Endothelial cell of umbilical vein (primary cell): ENCODE measurements at regions not wholly inside any gene's neighbourhood (a gene's known extent, or its start where the extent isn't known, plus 50 kb on each side); places are given as distances from the start of the nearest gene placed in this dataset.

ENCODE experiments used
- BruUV-seq: library from RNA; stranded (reverse); fragments of 400-500 nt; replicated peaks from 2 replicates; lab custom pipeline; 2021; lab: Mats Ljungman, UMichigan
- CTCF ChIA-PET: fragments of 300-600, 350-600 bp; sonication (Branson Sonifier 250); formaldehyde crosslinking; loops from one replicate; lab custom pipeline; 2021; ENCODE audit warnings: antibody characterized with exemption, inconsistent platforms; lab: Charles Lee
- POLR2A ChIA-PET: fragments of 300-600, 350-600 bp; sonication (Branson Sonifier 250); formaldehyde crosslinking; loops from one replicate; lab custom pipeline; 2021; ENCODE audit warnings: antibody characterized with exemption, inconsistent platforms; lab: Charles Lee
- DNase-seq: peaks from one replicate; pipeline ENCODE4 v3.0.0-alpha.2; 2011; ENCODE audit warnings: low read depth, low spot score
- FAIRE-seq: peaks from 2 replicates; lab custom pipeline; 2011; peaks lifted over from hg19 to GRCh38; lab: Jason Lieb, UNC
- H2AFZ ChIP-seq: 2 replicates; pipeline ENCODE4 v1.6.0; 2012; ENCODE audit warnings: low read depth, low read length, control low read depth, inconsistent platforms
- H3K27ac ChIP-seq: 2 replicates; pipeline ENCODE4 v1.5.1; 2011; ENCODE audit warnings: low read depth, mild to moderate bottlenecking, control low read depth, low read length, moderate library complexity; ENCODE audit not compliant: insufficient read depth
- H3K27me3 ChIP-seq, 2 experiments: 2 replicates each; pipeline versions ENCODE4 v1.6.0 to v1.6.1; 2011; ENCODE audit warnings: low read length in 2 of 2, mixed read lengths in 1 of 2; ENCODE audit not compliant: control insufficient read depth in 2 of 2, insufficient read depth in 2 of 2
- H3K36me3 ChIP-seq, 2 experiments: 2 replicates in 1 of 2; 3 replicates in 1 of 2; pipeline ENCODE4 v1.5.1; 2011; ENCODE audit warnings: low read length in 2 of 2, mild to moderate bottlenecking in 1 of 2, moderate library complexity in 1 of 2; ENCODE audit not compliant: control insufficient read depth in 2 of 2, insufficient read depth in 2 of 2; ENCODE audit errors: extremely low read depth in 1 of 2
- H3K4me1 ChIP-seq: 3 replicates; pipeline ENCODE4 v1.5.1; 2011; ENCODE audit warnings: mild to moderate bottlenecking, low read length; ENCODE audit not compliant: control insufficient read depth, insufficient read depth; ENCODE audit errors: extremely low read depth
- H3K4me2 ChIP-seq: 2 replicates; pipeline ENCODE4 v1.6.1; 2011; ENCODE audit warnings: low read length, control low read depth, mixed read lengths; ENCODE audit not compliant: insufficient read depth
- H3K4me3 ChIP-seq, 3 experiments: fragments of 200-600 bp in 1 of 3; sonication (generic), shearing (Covaris generic) in 1 of 3; replicated peaks in 1 of 3; 2 replicates each; pipeline ENCODE4 v1.5.1; 2011 to 2016; ENCODE audit warnings: control low read depth in 3 of 3, low read length in 3 of 3, mild to moderate bottlenecking in 2 of 3, inconsistent platforms in 1 of 3, low read depth in 1 of 3, moderate library complexity in 1 of 3; ENCODE audit not compliant: insufficient read depth in 1 of 3
- H3K79me2 ChIP-seq: 2 replicates; pipeline ENCODE4 v1.6.0; 2012; ENCODE audit warnings: low read length, inconsistent platforms; ENCODE audit not compliant: control insufficient read depth, insufficient read depth
- H3K9ac ChIP-seq: replicated peaks from 2 replicates; pipeline ENCODE3; 2011; ENCODE audit warnings: low read length, control low read depth; ENCODE audit not compliant: insufficient read depth; ENCODE audit errors: extremely low read depth
- H3K9me1 ChIP-seq: replicated peaks from 3 replicates; pipeline ENCODE4 v1.6.0; 2011; ENCODE audit warnings: mild to moderate bottlenecking, low read length; ENCODE audit not compliant: control insufficient read depth, insufficient read depth; ENCODE audit errors: extremely low read depth
- H3K9me3 ChIP-seq: replicated peaks from 2 replicates; pipeline ENCODE4 v1.5.1; 2012; ENCODE audit warnings: low read length, inconsistent platforms; ENCODE audit not compliant: control insufficient read depth, insufficient read depth
- H4K20me1 ChIP-seq: replicated peaks from 2 replicates; pipeline ENCODE3; 2011; ENCODE audit warnings: mild to moderate bottlenecking, low read length; ENCODE audit not compliant: control insufficient read depth, insufficient read depth; ENCODE audit errors: extremely low read depth
- CTCF ChIP-seq, 2 donors: IDR thresholded peaks; 1 replicate in 1 of 2; 2 replicates in 1 of 2; pipeline ENCODE4 v1.5.1; 2011; ENCODE audit warnings: low read length in 2 of 2, mild to moderate bottlenecking in 2 of 2, moderate library complexity in 2 of 2, control low read depth in 1 of 2, inconsistent platforms in 1 of 2, low read depth in 1 of 2; ENCODE audit not compliant: insufficient read depth in 1 of 2; ENCODE audit errors: extremely low read depth in 1 of 2
- EZH2 ChIP-seq: IDR thresholded peaks from 2 replicates; pipeline ENCODE4 v1.6.1; 2012; ENCODE audit warnings: borderline replicate concordance, low read depth, mild to moderate bottlenecking, moderate library complexity, low read length, inconsistent platforms; ENCODE audit not compliant: severe bottlenecking
- FOS ChIP-seq: IDR thresholded peaks from 2 replicates; pipeline ENCODE4 v1.6.1; 2011; ENCODE audit warnings: mild to moderate bottlenecking, low read length, moderate library complexity, borderline replicate concordance; ENCODE audit not compliant: insufficient read depth
- JUN ChIP-seq: IDR thresholded peaks from 2 replicates; pipeline ENCODE4 v1.6.1; 2011; ENCODE audit warnings: borderline replicate concordance, low read depth; ENCODE audit not compliant: insufficient read length, insufficient read depth
- MAX ChIP-seq: IDR thresholded peaks from 2 replicates; pipeline ENCODE4 v1.6.1; 2011; ENCODE audit not compliant: insufficient read depth, insufficient read length
- MYC ChIP-seq: IDR thresholded peaks from one replicate; pipeline ENCODE4 v1.6.1; 2011; ENCODE audit warnings: mild to moderate bottlenecking, low read depth, low read length
- POLR2A ChIP-seq: IDR thresholded peaks from 2 replicates; pipeline ENCODE4 v1.6.1; 2012; ENCODE audit warnings: low read depth, mild to moderate bottlenecking, control low read depth, low read length
- POLR2AphosphoS5 ChIP-seq: IDR thresholded peaks from 2 replicates; pipeline ENCODE4 v1.6.1; 2012; ENCODE audit warnings: low read depth, mild to moderate bottlenecking, control low read depth, low read length, moderate library complexity; ENCODE audit not compliant: insufficient read depth
- dilution Hi-C: fragments of 300-500 bp; cut with MboI; formaldehyde crosslinking; loops from one replicate; pipeline ENCODE4 v1.15.0; 2019; ENCODE audit warnings: low sequenced_read_pairs; ENCODE audit not compliant: extremely low pct_ligation_motif_present
- intact Hi-C: fragments of 100-400 bp; cut with micrococcal nuclease; formaldehyde crosslinking; loops from one replicate; pipeline ENCODE4 v1.10.0; 2022

- TF ChIP-seq EZH2 (no peak), CTCF (IDR thresholded peaks at IDR 0.05; ENCODE audit: extremely low read depth in 1 of 2, insufficient read depth in 1 of 2, low read depth in 1 of 2, low read length in 2 of 2) (no peak), FOS (no peak), MYC (no peak), MAX (no peak), JUN (no peak), POLR2A (no peak), POLR2AphosphoS5 (no peak)
- Histone ChIP-seq H3K9me3 (no peaks in the 10 kb centered on the region), H3K9me1 (no peaks in the 10 kb centered on the region), H3K27ac (no peak overlapping the region), H3K27me3 (no peaks in the 10 kb centered on the region), H3K4me3 (no peak overlapping the region), H4K20me1 (no peaks in the 10 kb centered on the region), H3K4me1 (no peaks in the 10 kb centered on the region), H2AFZ (no peak overlapping the region), H3K4me2 (no peak overlapping the region), H3K9ac (no peak overlapping the region), H3K36me3 (no peaks in the 10 kb centered on the region), H3K79me2 (no peaks in the 10 kb centered on the region)
- FAIRE-seq: no peak
- CTCF ChIA-PET: interaction anchor here (1.0 kb wide), 1 partner anchor 26 kb away, joined by 3 read pairs; no protein-coding TSS in a partner anchor
- DNase-seq: no peak
- dilution Hi-C loops (no loop called here), intact Hi-C loops (no loop called here)
- POLR2A ChIA-PET: no interaction called here
- no TSS peak for BruUV-seq
These were observed 131.8 kb downstream of the NUAK1 start for GRCh38 chr12:106006940-106007339.
